Panc1 (cell line): ENCODE measurements at regions not wholly inside any gene's neighbourhood (a gene's known extent, or its start where the extent isn't known, plus 50 kb on each side); places are given as distances from the start of the nearest gene placed in this dataset.

Source experiments
- ATAC-seq: fragments of 200-7000 bp; cut with Tn5 transposase; 2 replicates; pipeline ENCODE4 v1.9.1; 2020; ENCODE audit warnings: mild to moderate bottlenecking, moderate library complexity
- BruUV-seq: library from RNA; stranded (reverse); fragments of 400-500 nt; replicated peaks from 2 replicates; lab custom pipeline; 2021; lab: Mats Ljungman, UMichigan
- CTCF ChIA-PET: fragments of 300-600 bp; sonication (Branson Sonifier 250); formaldehyde crosslinking; loops from one replicate; lab custom pipeline; 2022; ENCODE audit warnings: antibody characterized with exemption; lab: Charles Lee
- POLR2A ChIA-PET: fragments of 300-600 bp; sonication (Branson Sonifier 250); formaldehyde crosslinking; loops from one replicate; lab custom pipeline; 2022; ENCODE audit warnings: antibody characterized with exemption; lab: Charles Lee
- DNase-seq: peaks from one replicate; pipeline ENCODE4 v3.0.0-alpha.2; 2010; ENCODE audit warnings: low read depth, low spot score
- H3K27ac ChIP-seq: 2 replicates; pipeline ENCODE4 v1.5.1; 2011; ENCODE audit warnings: mild to moderate bottlenecking, low read length, inconsistent platforms
- H3K27me3 ChIP-seq: fragments of 200-500 bp; sonication (Bioruptor generic); 2 replicates; pipeline ENCODE4 v1.6.0; 2014; ENCODE audit warnings: low read length, inconsistent platforms; ENCODE audit not compliant: control insufficient read depth, insufficient read depth
- H3K36me3 ChIP-seq: fragments of 200-500 bp; sonication (Bioruptor generic); 2 replicates; pipeline ENCODE4 v1.5.1; 2014; ENCODE audit warnings: inconsistent platforms, mild to moderate bottlenecking, low read length, moderate library complexity; ENCODE audit not compliant: control insufficient read depth, insufficient read depth
- H3K4me1 ChIP-seq: 2 replicates; pipeline ENCODE4 v1.5.1; 2011; ENCODE audit warnings: inconsistent platforms, mild to moderate bottlenecking, low read length, moderate library complexity; ENCODE audit not compliant: control insufficient read depth, insufficient read depth
- H3K4me3 ChIP-seq, 2 experiments: 2 replicates each; pipeline ENCODE4 v1.5.1; 2011 to 2012; ENCODE audit warnings: low read depth in 2 of 2, low read length in 2 of 2, mild to moderate bottlenecking in 2 of 2, inconsistent platforms in 1 of 2, moderate library complexity in 1 of 2
- H3K9me3 ChIP-seq: fragments of 200-500 bp; sonication (Bioruptor generic); 2 replicates; pipeline ENCODE4 v1.5.1; 2014; ENCODE audit warnings: low read depth, mild to moderate bottlenecking, inconsistent platforms, low read length, moderate library complexity; ENCODE audit not compliant: control insufficient read depth, insufficient read depth
- POLR2AphosphoS5 ChIP-seq: IDR thresholded peaks from 2 replicates; pipeline ENCODE4 v1.6.1; 2012; ENCODE audit warnings: mild to moderate bottlenecking, low read depth, low read length, moderate library complexity
- SIN3A ChIP-seq: IDR thresholded peaks from 2 replicates; pipeline ENCODE4 v1.6.1; 2012; ENCODE audit warnings: low read depth, mild to moderate bottlenecking, low read length, moderate library complexity, borderline replicate concordance; ENCODE audit not compliant: insufficient read depth
- TCF7L2 ChIP-seq: IDR thresholded peaks from 2 replicates; pipeline ENCODE4 v1.6.1; 2011; ENCODE audit warnings: mild to moderate bottlenecking, low read depth, low read length, inconsistent platforms
- in situ Hi-C: cut with HindIII; loops from 2 replicates; pipeline ENCODE4 v1.10.0; 2016; ENCODE audit warnings: low sequenced_read_pairs, low pct_unique_long_range_greater_than_20kb
- intact Hi-C: fragments of 100-400 bp; cut with micrococcal nuclease; formaldehyde crosslinking; loops from one replicate; pipeline ENCODE4 v1.10.0; 2022; ENCODE audit not compliant: unreplicated experiment
- TF ChIP-seq, protein P1 (sequence below), 2 experiments: IDR thresholded peaks; 2 replicates each; pipeline ENCODE4 v1.6.1; 2011 to 2012; ENCODE audit warnings: low read depth in 2 of 2, control low read depth in 1 of 2, low read length in 1 of 2, mild to moderate bottlenecking in 1 of 2, moderate library complexity in 1 of 2; ENCODE audit not compliant: insufficient read depth in 1 of 2
- TF ChIP-seq, protein P2 (sequence below): fragments of 450-650 bp; IDR thresholded peaks from 2 replicates; pipeline ENCODE4 v1.5.1; 2017; ENCODE audit warnings: mild to moderate bottlenecking

DNA sequence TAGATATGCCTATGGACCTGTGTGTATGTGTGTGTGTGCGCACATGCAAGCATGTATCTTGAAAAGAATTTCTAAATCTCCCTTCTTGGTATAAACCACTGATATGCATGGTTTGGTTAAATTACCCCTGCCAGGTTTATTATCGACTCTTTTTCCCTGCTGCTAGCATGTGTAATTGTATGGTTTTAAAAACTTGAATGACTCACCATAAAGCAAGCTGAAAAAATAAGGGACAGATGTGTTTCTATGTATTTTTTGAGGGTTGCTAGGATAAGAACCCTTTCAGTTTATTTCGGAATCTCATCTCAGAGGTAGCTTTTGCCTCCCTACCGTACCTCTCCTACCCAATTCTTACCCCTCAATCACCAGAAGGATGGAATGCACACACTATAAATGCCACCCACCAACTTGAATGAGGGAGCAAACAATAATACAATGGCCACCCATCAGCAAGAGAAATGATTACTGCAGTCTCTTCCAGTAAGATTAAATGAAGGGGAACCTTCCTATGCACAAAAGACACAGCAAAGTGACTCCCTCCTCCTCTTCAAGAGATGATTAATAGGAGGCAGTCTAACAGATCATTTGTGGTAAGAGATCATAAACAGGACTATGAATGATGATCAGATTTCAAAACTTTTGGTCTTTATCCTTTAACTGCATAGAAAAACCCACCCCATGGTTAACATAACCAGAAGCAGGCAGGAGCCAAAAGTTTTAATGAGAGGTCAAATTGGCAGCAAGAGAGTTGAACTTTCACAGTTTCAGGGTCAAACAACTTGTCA, 357.2 kb downstream of the SATB2 start:
- ChIA-PET CTCF (no interaction called here), POLR2A (no interaction called here)
- TF ChIP-seq POLR2AphosphoS5 (no peak), TCF7L2 (no peak), SIN3A (no peak)
- TF ChIP-seq, protein P1, sequence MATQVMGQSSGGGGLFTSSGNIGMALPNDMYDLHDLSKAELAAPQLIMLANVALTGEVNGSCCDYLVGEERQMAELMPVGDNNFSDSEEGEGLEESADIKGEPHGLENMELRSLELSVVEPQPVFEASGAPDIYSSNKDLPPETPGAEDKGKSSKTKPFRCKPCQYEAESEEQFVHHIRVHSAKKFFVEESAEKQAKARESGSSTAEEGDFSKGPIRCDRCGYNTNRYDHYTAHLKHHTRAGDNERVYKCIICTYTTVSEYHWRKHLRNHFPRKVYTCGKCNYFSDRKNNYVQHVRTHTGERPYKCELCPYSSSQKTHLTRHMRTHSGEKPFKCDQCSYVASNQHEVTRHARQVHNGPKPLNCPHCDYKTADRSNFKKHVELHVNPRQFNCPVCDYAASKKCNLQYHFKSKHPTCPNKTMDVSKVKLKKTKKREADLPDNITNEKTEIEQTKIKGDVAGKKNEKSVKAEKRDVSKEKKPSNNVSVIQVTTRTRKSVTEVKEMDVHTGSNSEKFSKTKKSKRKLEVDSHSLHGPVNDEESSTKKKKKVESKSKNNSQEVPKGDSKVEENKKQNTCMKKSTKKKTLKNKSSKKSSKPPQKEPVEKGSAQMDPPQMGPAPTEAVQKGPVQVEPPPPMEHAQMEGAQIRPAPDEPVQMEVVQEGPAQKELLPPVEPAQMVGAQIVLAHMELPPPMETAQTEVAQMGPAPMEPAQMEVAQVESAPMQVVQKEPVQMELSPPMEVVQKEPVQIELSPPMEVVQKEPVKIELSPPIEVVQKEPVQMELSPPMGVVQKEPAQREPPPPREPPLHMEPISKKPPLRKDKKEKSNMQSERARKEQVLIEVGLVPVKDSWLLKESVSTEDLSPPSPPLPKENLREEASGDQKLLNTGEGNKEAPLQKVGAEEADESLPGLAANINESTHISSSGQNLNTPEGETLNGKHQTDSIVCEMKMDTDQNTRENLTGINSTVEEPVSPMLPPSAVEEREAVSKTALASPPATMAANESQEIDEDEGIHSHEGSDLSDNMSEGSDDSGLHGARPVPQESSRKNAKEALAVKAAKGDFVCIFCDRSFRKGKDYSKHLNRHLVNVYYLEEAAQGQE (IDR thresholded peaks at IDR 0.05; ENCODE audit: insufficient read depth in 1 of 2, low read depth in 2 of 2, low read length in 1 of 2), result no peak
- TF ChIP-seq, protein P2, sequence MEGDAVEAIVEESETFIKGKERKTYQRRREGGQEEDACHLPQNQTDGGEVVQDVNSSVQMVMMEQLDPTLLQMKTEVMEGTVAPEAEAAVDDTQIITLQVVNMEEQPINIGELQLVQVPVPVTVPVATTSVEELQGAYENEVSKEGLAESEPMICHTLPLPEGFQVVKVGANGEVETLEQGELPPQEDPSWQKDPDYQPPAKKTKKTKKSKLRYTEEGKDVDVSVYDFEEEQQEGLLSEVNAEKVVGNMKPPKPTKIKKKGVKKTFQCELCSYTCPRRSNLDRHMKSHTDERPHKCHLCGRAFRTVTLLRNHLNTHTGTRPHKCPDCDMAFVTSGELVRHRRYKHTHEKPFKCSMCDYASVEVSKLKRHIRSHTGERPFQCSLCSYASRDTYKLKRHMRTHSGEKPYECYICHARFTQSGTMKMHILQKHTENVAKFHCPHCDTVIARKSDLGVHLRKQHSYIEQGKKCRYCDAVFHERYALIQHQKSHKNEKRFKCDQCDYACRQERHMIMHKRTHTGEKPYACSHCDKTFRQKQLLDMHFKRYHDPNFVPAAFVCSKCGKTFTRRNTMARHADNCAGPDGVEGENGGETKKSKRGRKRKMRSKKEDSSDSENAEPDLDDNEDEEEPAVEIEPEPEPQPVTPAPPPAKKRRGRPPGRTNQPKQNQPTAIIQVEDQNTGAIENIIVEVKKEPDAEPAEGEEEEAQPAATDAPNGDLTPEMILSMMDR, result no peak
- Histone ChIP-seq H3K4me1 (no peaks in the 10 kb centered on the region), H3K36me3 (no peaks in the 10 kb centered on the region), H3K9me3 (no peaks in the 10 kb centered on the region), H3K27ac (no peak overlapping the region), H3K27me3 (no peaks in the 10 kb centered on the region; the same call in 1 of the 2 replicates), H3K4me3 (no peak overlapping the region)
- DNase-seq (no peak), ATAC-seq (no peak)
- BruUV-seq, result no TSS peak
- intact Hi-C loops, result no loop called here
- in situ Hi-C loops, result no loop called here

DNA sequence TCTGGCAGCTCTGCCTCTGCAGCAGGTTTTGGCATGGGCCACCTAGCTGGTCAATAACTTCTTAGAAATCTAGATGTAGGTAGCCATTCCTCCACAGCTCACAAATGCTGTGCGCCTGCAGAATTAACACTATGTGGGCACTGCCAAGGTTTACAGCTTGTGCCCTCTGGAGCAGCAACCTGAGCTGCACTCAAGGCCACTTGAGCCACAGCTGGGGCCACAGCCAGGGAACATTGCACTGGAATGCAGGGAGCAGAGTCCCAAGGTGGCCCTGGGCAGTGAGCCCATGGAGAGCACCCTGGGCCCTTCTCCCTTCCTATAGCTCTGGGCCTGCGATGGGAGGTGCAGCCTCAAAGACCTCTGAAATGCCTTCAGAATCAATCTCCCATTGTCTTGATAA, 365.3 kb downstream of the SATB2 start:
- in situ Hi-C loops (no loop called here), intact Hi-C loops (no loop called here)
- Histone ChIP-seq H3K4me1 (no peaks in the 10 kb centered on the region), H3K27ac (no peak overlapping the region), H3K9me3 (no peaks in the 10 kb centered on the region), H3K36me3 (no peaks in the 10 kb centered on the region), H3K4me3 (no peak overlapping the region), H3K27me3 (no peaks in the 10 kb centered on the region)
- BruUV-seq, result no TSS peak
- no peak for ATAC-seq
- DNase-seq, result no peak
- ChIA-PET POLR2A (no interaction called here), CTCF (no interaction called here)
- TF ChIP-seq SIN3A (no peak), TCF7L2 (no peak), POLR2AphosphoS5 (no peak)
- TF ChIP-seq, protein P1 (IDR thresholded peaks at IDR 0.05; ENCODE audit: insufficient read depth in 1 of 2, low read depth in 2 of 2, low read length in 1 of 2), result no peak
- TF ChIP-seq, protein P2, result no peak
